ENCODE measurements at regions not wholly inside any gene's neighbourhood (a gene's known extent, or its start where the extent isn't known, plus 50 kb on each side); places are given as distances from the start of the nearest gene placed in this dataset.

DNA sequence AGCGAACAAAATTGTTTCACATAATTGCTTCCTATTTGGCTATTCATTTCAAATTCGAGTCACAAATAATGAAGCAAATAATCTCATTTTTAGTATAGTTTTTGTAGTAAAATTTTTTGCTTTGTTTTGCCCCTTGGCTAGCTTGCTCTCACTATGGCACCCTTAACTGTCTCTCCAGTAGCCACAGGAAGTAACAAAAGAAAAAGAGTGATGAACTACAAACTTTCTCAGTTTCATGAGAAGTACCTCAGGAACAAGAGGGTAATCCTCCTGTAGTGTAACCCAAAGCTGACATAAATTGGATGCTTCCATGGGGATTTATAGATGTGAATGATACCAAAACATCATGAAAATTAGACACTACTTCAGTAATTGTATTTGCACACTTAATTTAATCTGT is 242.9 kb downstream of the BARHL2 start:
- H3K4me3 ChIP-seq (ENCODE audit: low read length in 2 of 2): no peak overlapping the region
- intact Hi-C loops (cut with DNase I): no loop called here
- no peaks in the 10 kb centered on the region for H3K36me3 ChIP-seq (ENCODE audit: control insufficient read depth in 1 of 2, insufficient read depth in 2 of 2, low read length in 1 of 2)
- no peaks in the 10 kb centered on the region for H3K9me3 ChIP-seq (ENCODE audit: control insufficient read depth, low read length)
- no peak overlapping the region for H3K27ac ChIP-seq (ENCODE audit: low read depth in 1 of 2, low read length in 2 of 2)
- ATAC-seq (ENCODE audit: low FRiP score) (no peak), DNase-seq (no peak)
- WGBS, 2 donors: 79 to 83% methylated on average over 2 of the region's 2 CpGs
- H3K4me1 ChIP-seq (ENCODE audit: control insufficient read depth in 1 of 2, insufficient read depth in 2 of 2, low read length in 2 of 2): no peaks in the 10 kb centered on the region
- no peaks in the 10 kb centered on the region for H3K27me3 ChIP-seq (ENCODE audit: control insufficient read depth in 1 of 2, insufficient read depth in 2 of 2, low read length in 1 of 2)

DNA sequence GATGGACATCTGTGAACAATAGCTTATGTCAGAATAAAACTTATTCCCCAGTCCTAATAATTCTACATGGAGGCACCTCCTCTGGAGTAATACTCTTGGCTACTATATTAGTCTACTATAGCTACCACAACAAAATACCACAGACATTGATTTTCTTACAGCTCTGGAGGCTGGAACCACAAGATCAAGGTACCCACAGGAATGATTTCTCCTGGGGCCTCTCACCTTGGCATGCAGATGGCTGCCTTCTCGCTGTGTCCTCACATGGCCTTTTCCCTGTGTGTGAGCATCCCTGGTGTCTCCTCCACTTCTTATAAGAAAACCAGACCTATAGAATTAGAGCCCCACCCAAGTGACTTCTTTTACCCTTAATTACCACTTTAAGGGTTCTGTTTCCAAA is 244.3 kb downstream of the BARHL2 start:
- no peaks in the 10 kb centered on the region for H3K4me1 ChIP-seq (ENCODE audit: control insufficient read depth in 1 of 2, insufficient read depth in 2 of 2, low read length in 2 of 2)
- DNase-seq (no peak), ATAC-seq (ENCODE audit: low FRiP score) (no peak)
- H3K36me3 ChIP-seq (ENCODE audit: control insufficient read depth in 1 of 2, insufficient read depth in 2 of 2, low read length in 1 of 2): no peaks in the 10 kb centered on the region
- H3K27me3 ChIP-seq (ENCODE audit: control insufficient read depth in 1 of 2, insufficient read depth in 2 of 2, low read length in 1 of 2): no peaks in the 10 kb centered on the region
- no peaks in the 10 kb centered on the region for H3K9me3 ChIP-seq (ENCODE audit: control insufficient read depth, low read length)
- H3K4me3 ChIP-seq (ENCODE audit: low read length in 2 of 2): no peak overlapping the region
- intact Hi-C loops (cut with DNase I): no loop called here
- no peak overlapping the region for H3K27ac ChIP-seq (ENCODE audit: low read depth in 1 of 2, low read length in 2 of 2)
- WGBS, 2 donors: 97 to 100% methylated on average over 1 of the region's 1 CpG

DNA sequence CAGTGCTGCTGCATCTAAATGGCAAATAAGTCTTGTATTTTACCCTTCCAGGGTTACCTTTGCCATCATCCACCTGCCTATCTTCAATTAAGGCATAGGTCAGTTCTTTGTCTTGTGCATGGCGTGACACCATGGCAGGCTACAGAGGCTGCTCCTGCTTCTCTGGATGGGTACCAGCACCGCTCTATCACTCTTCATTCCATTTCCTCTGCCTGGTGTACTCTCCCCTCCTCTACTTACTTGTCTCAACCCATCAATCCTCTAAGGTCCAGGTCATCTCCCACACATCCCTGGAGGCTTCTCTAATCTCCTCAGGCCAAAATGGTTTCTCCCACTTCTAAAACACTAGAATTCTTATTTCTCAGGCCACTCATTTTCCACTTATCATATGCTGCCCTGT is 257.5 kb downstream of the BARHL2 start:
- Histone ChIP-seq H3K9me3 (ENCODE audit: control insufficient read depth, low read length) (no peaks in the 10 kb centered on the region), H3K4me3 (ENCODE audit: low read length in 2 of 2) (no peak overlapping the region), H3K36me3 (ENCODE audit: control insufficient read depth in 1 of 2, insufficient read depth in 2 of 2, low read length in 1 of 2) (no peaks in the 10 kb centered on the region), H3K27me3 (ENCODE audit: control insufficient read depth in 1 of 2, insufficient read depth in 2 of 2, low read length in 1 of 2) (no peaks in the 10 kb centered on the region), H3K4me1 (ENCODE audit: control insufficient read depth in 1 of 2, insufficient read depth in 2 of 2, low read length in 2 of 2) (no peaks in the 10 kb centered on the region), H3K27ac (ENCODE audit: low read depth in 1 of 2, low read length in 2 of 2) (no peak overlapping the region)
- ATAC-seq (ENCODE audit: low FRiP score) (no peak), DNase-seq (no peak)
- intact Hi-C loops (cut with DNase I): no loop called here
- WGBS, 2 donors: 94 to 100% methylated on average over 2 of the region's 2 CpGs

DNA sequence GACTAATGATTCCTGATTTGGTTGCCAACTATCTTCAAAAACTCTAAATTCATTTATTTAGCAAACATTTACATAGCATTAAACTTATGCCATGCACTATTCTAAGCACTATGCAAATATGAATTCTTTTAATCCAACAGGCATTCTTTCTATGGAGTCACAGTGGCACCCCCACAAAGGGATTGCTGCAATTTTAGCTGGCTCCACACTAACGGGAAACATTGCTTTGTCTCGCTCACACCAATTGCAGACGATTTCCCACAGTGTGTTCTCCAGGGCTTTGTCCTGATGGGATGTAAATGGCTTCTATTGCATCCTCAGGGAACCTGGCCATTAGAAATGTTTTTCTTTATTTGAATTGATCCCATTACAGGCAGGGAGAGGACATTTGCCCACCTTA is 259.1 kb downstream of the BARHL2 start:
- no peak overlapping the region for H3K27ac ChIP-seq (ENCODE audit: low read depth in 1 of 2, low read length in 2 of 2)
- DNase-seq (no peak), ATAC-seq (ENCODE audit: low FRiP score) (no peak)
- H3K27me3 ChIP-seq (ENCODE audit: control insufficient read depth in 1 of 2, insufficient read depth in 2 of 2, low read length in 1 of 2): no peaks in the 10 kb centered on the region
- no peaks in the 10 kb centered on the region for H3K9me3 ChIP-seq (ENCODE audit: control insufficient read depth, low read length)
- 54 to 69% methylated on average over 3 of the region's 3 CpGs for WGBS, 2 donors
- no peak overlapping the region for H3K4me3 ChIP-seq (ENCODE audit: low read length in 2 of 2)
- H3K4me1 ChIP-seq (ENCODE audit: control insufficient read depth in 1 of 2, insufficient read depth in 2 of 2, low read length in 2 of 2): no peaks in the 10 kb centered on the region
- no peaks in the 10 kb centered on the region for H3K36me3 ChIP-seq (ENCODE audit: control insufficient read depth in 1 of 2, insufficient read depth in 2 of 2, low read length in 1 of 2)
- intact Hi-C loops (cut with DNase I): no loop called here

DNA sequence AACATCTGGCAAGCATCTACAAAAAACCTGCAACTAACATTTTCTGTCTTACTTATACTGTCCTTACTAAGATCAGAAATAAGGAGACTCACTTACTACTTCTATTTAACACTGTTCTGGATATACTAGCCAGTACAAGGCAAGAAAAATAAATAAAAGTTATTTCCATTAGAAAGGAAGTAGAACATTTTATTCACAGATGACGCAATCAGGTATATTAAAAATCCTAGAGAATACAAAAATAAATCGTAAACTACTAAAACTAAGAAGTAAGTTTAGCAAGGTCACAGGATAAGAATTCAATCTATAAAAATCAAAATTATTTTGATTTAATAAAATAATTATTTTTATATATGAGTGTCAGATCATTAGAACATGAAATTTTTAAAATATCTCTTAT is 264.6 kb downstream of the BARHL2 start:
- Histone ChIP-seq H3K4me3 (ENCODE audit: low read length in 2 of 2) (no peak overlapping the region), H3K27me3 (ENCODE audit: control insufficient read depth in 1 of 2, insufficient read depth in 2 of 2, low read length in 1 of 2) (no peaks in the 10 kb centered on the region), H3K36me3 (ENCODE audit: control insufficient read depth in 1 of 2, insufficient read depth in 2 of 2, low read length in 1 of 2) (no peaks in the 10 kb centered on the region), H3K27ac (ENCODE audit: low read depth in 1 of 2, low read length in 2 of 2) (no peak overlapping the region), H3K4me1 (ENCODE audit: control insufficient read depth in 1 of 2, insufficient read depth in 2 of 2, low read length in 2 of 2) (no peaks in the 10 kb centered on the region), H3K9me3 (ENCODE audit: control insufficient read depth, low read length) (no peaks in the 10 kb centered on the region)
- DNase-seq: no peak
- 28 to 54% methylated on average over 2 of the region's 2 CpGs for WGBS, 2 donors
- ATAC-seq (ENCODE audit: low FRiP score): no peak
- intact Hi-C loops (cut with DNase I): no loop called here

DNA sequence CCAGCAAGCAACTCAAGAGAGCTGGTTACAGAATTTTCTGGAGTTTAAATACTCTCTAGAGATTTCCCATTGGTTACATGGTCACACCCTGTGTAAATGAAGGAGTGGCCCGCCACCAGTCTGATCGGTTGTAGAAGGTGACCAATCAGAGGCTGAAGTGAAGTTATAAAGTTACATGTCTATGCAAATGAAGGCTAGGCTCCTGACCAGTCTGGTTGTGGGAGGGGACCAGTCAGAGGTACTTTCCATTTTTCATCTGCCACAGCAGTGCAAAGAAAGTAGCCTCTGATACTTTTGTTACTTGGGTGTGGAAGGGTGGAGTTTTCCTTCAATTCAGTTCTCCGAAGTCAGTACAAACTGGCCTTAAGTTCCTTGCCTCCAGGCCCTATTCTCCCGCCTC is 273.7 kb downstream of the BARHL2 start:
- no peaks in the 10 kb centered on the region for H3K27me3 ChIP-seq (ENCODE audit: control insufficient read depth in 1 of 2, insufficient read depth in 2 of 2, low read length in 1 of 2)
- no peaks in the 10 kb centered on the region for H3K36me3 ChIP-seq (ENCODE audit: control insufficient read depth in 1 of 2, insufficient read depth in 2 of 2, low read length in 1 of 2)
- DNase-seq (no peak), ATAC-seq (ENCODE audit: low FRiP score) (no peak)
- H3K27ac ChIP-seq (ENCODE audit: low read depth in 1 of 2, low read length in 2 of 2): no peak overlapping the region
- no peak overlapping the region for H3K4me3 ChIP-seq (ENCODE audit: low read length in 2 of 2)
- intact Hi-C loops (cut with DNase I): no loop called here
- H3K4me1 ChIP-seq (ENCODE audit: control insufficient read depth in 1 of 2, insufficient read depth in 2 of 2, low read length in 2 of 2): no peaks in the 10 kb centered on the region
- H3K9me3 ChIP-seq (ENCODE audit: control insufficient read depth, low read length): no peaks in the 10 kb centered on the region
- WGBS, 2 donors: 89 to 93% methylated on average over 4 of the region's 4 CpGs

DNA sequence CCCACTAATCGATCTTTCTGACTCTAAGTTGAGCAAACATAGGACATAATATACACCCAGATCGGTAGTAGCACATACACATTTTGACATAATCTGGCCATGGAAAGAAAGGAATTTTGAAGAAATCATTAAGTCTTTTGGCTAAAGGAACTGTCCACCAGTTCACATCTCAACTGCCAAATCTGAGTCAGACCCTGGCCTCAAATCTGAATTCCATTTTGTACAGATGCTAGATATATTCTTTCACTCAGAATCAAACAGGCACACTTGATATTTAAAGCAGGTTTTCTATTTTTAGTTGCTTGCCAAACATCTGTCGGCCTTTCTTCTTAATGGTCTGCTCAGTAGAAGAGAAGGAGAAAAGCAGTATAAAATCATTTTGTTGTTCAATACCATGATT is 281.8 kb downstream of the BARHL2 start:
- Histone ChIP-seq H3K9me3 (ENCODE audit: control insufficient read depth, low read length) (no peaks in the 10 kb centered on the region), H3K36me3 (ENCODE audit: control insufficient read depth in 1 of 2, insufficient read depth in 2 of 2, low read length in 1 of 2) (no peaks in the 10 kb centered on the region), H3K27ac (ENCODE audit: low read depth in 1 of 2, low read length in 2 of 2) (no peak overlapping the region), H3K4me3 (ENCODE audit: low read length in 2 of 2) (no peak overlapping the region), H3K27me3 (ENCODE audit: control insufficient read depth in 1 of 2, insufficient read depth in 2 of 2, low read length in 1 of 2) (no peaks in the 10 kb centered on the region), H3K4me1 (ENCODE audit: control insufficient read depth in 1 of 2, insufficient read depth in 2 of 2, low read length in 2 of 2) (peaks cover 0 to 4% of the 10 kb centered on the region in 2 donors)
- no peak for ATAC-seq (ENCODE audit: low FRiP score)
- DNase-seq: no peak
- intact Hi-C loops (cut with DNase I): no loop called here
- WGBS, 2 donors: 18 to 19% methylated on average over 3 of the region's 3 CpGs

DNA sequence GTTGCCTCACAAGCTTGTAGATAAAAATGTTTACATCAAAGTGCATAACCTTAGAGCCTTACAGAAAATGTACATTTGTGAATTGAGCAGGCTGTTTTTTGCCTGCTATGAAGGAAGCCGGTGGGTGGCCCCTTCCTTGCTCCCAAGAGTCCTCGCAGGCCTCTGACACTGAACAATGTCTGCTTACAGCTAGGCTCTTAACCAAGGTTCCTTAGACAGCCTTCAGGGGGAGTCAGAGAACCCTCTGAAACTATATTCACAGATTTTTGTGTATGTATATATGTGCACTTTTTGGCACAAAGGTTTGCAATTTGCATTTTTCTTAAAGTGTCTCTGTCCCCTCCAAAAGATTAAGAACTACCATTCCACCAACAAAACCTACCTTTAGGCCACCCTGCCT is 282.6 kb downstream of the BARHL2 start:
- no peaks in the 10 kb centered on the region for H3K27me3 ChIP-seq (ENCODE audit: control insufficient read depth in 1 of 2, insufficient read depth in 2 of 2, low read length in 1 of 2)
- no peak overlapping the region for H3K27ac ChIP-seq (ENCODE audit: low read depth in 1 of 2, low read length in 2 of 2)
- H3K4me3 ChIP-seq (ENCODE audit: low read length in 2 of 2): no peak overlapping the region
- 91 to 94% methylated on average over 2 of the region's 2 CpGs for WGBS, 2 donors
- H3K36me3 ChIP-seq (ENCODE audit: control insufficient read depth in 1 of 2, insufficient read depth in 2 of 2, low read length in 1 of 2): no peaks in the 10 kb centered on the region
- H3K4me1 ChIP-seq (ENCODE audit: control insufficient read depth in 1 of 2, insufficient read depth in 2 of 2, low read length in 2 of 2): peaks cover 0 to 4% of the 10 kb centered on the region in 2 donors
- intact Hi-C loops (cut with DNase I): no loop called here
- ATAC-seq (ENCODE audit: low FRiP score): no peak
- DNase-seq: no peak
- no peaks in the 10 kb centered on the region for H3K9me3 ChIP-seq (ENCODE audit: control insufficient read depth, low read length)

DNA sequence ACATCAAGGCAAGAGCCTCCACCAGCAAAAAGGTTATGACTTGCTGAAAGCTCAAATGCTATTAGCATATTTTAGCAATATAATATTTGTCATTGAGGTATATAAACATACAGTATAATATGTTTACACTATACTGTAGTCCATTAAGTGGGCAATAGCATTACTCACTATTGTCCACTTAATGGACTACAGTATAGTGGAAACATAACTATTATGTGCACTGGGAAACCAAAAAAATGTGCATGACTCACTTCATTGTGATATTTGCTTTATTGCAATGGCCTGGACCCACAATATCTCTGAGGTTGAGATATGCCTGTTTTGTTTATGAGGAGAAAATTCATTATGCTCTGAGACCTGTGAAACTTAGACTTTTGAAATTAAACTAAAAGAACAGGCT is 300.0 kb downstream of the BARHL2 start:
- Histone ChIP-seq H3K9me3 (ENCODE audit: control insufficient read depth, low read length) (peaks cover 2% of the 10 kb centered on the region), H3K27me3 (ENCODE audit: control insufficient read depth in 1 of 2, insufficient read depth in 2 of 2, low read length in 1 of 2) (no peaks in the 10 kb centered on the region), H3K4me3 (ENCODE audit: low read length in 2 of 2) (no peak overlapping the region), H3K4me1 (ENCODE audit: control insufficient read depth in 1 of 2, insufficient read depth in 2 of 2, low read length in 2 of 2) (no peaks in the 10 kb centered on the region), H3K36me3 (ENCODE audit: control insufficient read depth in 1 of 2, insufficient read depth in 2 of 2, low read length in 1 of 2) (no peaks in the 10 kb centered on the region), H3K27ac (ENCODE audit: low read depth in 1 of 2, low read length in 2 of 2) (no peak overlapping the region)
- no peak for DNase-seq
- no peak for ATAC-seq (ENCODE audit: low FRiP score)
- intact Hi-C loops (cut with DNase I): no loop called here

Measured in aorta (tissue), 5 donors.